ENCODE measurements at regions not wholly inside any gene's neighbourhood (a gene's known extent, or its start where the extent isn't known, plus 50 kb on each side); places are given as distances from the start of the nearest gene placed in this dataset.

DNA sequence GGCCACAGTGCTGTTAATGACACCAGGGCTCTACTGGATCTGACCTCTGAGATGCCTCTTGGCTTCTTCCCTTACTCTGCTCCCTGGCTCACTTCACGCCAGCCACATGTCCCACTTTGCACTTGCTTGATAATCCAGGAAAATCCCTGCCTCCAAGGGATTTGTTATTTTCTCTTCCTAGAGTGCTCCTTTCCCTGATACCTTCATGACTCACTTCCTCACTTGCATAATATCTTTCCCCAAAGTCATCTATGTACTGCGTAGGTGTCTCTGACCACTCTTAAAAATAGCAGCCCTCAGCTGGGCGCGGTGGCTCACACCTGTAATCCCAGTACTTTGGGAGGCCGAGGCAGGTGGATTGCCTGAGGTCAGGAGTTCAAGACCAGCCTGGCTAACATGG is 572.3 kb downstream of the PLCL1 start:
- H3K4me1 Mint-ChIP-seq = peaks cover 29% of the 10 kb centered on the region
- H3K9me3 Mint-ChIP-seq = no peaks in the 10 kb centered on the region
- H3K4me3 Mint-ChIP-seq = no peak overlapping the region
- no peak overlapping the region for H3K27ac Mint-ChIP-seq
- H3K36me3 Mint-ChIP-seq (ENCODE audit: low read depth) = no peaks in the 10 kb centered on the region
- no peaks in the 10 kb centered on the region for H3K27me3 Mint-ChIP-seq (ENCODE audit: low read depth)
- TF ChIP-seq, protein P1, sequence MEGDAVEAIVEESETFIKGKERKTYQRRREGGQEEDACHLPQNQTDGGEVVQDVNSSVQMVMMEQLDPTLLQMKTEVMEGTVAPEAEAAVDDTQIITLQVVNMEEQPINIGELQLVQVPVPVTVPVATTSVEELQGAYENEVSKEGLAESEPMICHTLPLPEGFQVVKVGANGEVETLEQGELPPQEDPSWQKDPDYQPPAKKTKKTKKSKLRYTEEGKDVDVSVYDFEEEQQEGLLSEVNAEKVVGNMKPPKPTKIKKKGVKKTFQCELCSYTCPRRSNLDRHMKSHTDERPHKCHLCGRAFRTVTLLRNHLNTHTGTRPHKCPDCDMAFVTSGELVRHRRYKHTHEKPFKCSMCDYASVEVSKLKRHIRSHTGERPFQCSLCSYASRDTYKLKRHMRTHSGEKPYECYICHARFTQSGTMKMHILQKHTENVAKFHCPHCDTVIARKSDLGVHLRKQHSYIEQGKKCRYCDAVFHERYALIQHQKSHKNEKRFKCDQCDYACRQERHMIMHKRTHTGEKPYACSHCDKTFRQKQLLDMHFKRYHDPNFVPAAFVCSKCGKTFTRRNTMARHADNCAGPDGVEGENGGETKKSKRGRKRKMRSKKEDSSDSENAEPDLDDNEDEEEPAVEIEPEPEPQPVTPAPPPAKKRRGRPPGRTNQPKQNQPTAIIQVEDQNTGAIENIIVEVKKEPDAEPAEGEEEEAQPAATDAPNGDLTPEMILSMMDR (IDR thresholded peaks at IDR 0.05; ENCODE audit: unreplicated experiment in 3 of 3) = no peak

DNA sequence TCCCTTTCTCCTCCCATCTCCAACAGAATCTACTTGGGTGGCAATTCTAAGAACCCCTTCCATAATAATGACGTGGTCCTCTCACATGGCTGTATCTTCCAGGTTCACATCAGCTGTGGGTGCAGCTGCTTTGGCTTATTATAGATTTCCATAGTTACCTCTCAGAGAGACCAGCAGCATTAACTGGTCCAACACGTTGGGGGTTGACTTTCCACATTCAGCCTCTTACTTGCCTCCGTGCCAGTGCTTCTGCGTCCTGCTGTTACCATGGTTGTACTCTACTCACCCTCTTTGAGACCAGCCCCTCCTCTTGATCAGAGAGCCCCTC is 570.7 kb downstream of the PLCL1 start:
- Mint-ChIP-seq H3K9me3 (no peaks in the 10 kb centered on the region), H3K27me3 (ENCODE audit: low read depth) (no peaks in the 10 kb centered on the region), H3K4me3 (no peak overlapping the region), H3K27ac (peak overlapping the region in 2 of 3 experiments; percentile 17 to 36), H3K36me3 (ENCODE audit: low read depth) (no peaks in the 10 kb centered on the region), H3K4me1 (peaks cover 29% of the 10 kb centered on the region)
- TF ChIP-seq, protein P1 (IDR thresholded peaks at IDR 0.05; ENCODE audit: unreplicated experiment in 3 of 3) = no peak

DNA sequence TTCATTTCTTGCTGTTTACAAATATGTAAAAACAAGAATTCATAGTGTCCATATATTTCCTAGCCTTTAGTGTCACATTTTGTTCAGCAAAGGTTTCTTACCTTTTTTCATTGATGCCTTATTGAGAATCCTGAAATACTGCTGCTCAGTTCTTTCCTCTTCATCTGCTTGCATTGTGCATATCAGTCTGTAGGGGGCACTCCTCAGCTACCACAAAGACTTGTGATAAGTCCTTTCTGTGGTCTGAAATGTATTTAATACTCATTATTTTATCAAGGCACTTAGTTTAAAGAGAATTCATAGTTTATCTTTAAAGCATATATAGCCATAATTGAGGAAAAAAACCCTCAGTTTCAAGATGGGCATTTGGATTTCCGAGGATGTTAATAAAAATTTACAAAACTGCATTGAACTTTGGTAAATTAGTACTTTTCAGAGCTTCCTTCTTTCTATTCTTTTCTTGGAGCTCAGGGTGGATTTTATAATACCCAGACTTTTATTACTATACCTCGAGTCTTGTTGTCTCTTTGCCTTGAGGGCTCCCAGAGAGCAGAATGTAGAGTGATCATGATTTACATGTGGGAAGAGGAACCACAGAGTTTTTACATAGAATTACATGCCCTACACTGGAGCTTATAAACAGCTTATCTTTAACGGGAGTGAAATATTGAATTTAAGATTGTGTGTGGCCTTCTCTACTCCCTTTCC is 570.1 kb downstream of the PLCL1 start:
- no peak overlapping the region for H3K4me3 Mint-ChIP-seq
- no peaks in the 10 kb centered on the region for H3K36me3 Mint-ChIP-seq (ENCODE audit: low read depth)
- TF ChIP-seq, protein P1 (IDR thresholded peaks at IDR 0.05; ENCODE audit: unreplicated experiment in 3 of 3) = peak; percentile 92 to 94 (median 92)
- peaks cover 29% of the 10 kb centered on the region for H3K4me1 Mint-ChIP-seq
- H3K27me3 Mint-ChIP-seq (ENCODE audit: low read depth) = no peaks in the 10 kb centered on the region
- no peaks in the 10 kb centered on the region for H3K9me3 Mint-ChIP-seq
- peak overlapping the region in 2 of 3 experiments; percentile 17 to 36 for H3K27ac Mint-ChIP-seq

DNA sequence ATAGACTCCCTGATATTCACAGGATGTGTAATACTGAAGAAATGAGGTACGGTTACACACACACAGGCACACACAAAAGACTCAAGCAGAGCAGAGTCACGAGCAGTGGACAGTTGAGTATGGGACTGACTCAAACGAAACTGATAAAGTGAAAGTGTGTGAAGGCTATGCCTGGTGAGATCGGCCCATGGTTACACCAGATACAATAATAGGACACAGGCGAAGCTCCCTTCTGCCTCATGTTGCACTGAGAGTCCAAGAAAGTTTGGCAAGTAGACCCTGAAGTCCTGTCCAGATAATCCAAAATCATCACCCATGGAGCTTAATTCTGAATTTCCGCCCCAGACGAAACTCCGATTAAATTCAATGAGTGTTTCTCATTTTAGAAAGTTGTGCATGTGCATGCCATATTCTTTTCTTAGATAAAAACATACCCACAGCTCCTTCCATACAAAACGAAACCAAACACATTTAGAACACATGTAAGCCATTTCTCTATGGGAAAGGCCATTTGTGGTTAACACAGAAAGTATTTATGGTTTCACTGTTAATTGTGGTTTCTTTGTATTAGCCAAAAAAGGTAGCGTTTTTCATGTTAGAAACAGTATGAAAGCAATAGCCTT is 567.6 kb downstream of the PLCL1 start:
- no peaks in the 10 kb centered on the region for H3K27me3 Mint-ChIP-seq (ENCODE audit: low read depth)
- no peak overlapping the region for H3K4me3 Mint-ChIP-seq
- peaks cover 25% of the 10 kb centered on the region for H3K4me1 Mint-ChIP-seq
- H3K9me3 Mint-ChIP-seq = no peaks in the 10 kb centered on the region
- TF ChIP-seq, protein P1 (IDR thresholded peaks at IDR 0.05; ENCODE audit: unreplicated experiment in 3 of 3) = no peak
- no peak overlapping the region for H3K27ac Mint-ChIP-seq
- no peaks in the 10 kb centered on the region for H3K36me3 Mint-ChIP-seq (ENCODE audit: low read depth)

DNA sequence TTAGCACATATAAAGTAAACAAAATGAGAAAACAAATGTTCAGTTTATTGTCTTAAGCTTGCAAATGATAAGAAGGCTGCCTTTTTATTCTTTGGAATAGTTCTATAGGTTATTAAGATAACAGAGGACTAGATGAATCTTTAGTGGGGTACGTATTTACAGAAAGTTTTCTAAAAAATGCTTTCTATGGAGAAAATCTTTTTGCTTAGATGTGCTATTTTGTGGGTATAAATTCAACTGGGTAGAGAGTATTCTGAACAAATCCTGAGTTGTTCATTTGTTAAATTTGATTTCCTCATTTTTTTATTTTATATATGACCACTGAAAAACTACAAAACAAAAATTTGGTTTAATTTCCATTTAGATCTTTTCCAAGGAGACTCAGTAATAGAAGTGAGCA is 566.9 kb downstream of the PLCL1 start:
- peaks cover 5% of the 10 kb centered on the region for H3K27me3 Mint-ChIP-seq (ENCODE audit: low read depth)

More for the DNA sequence above, 566.9 kb downstream of the PLCL1 start:
- peaks cover 21% of the 10 kb centered on the region for H3K4me1 Mint-ChIP-seq
- H3K4me3 Mint-ChIP-seq = no peak overlapping the region
- no peaks in the 10 kb centered on the region for H3K36me3 Mint-ChIP-seq (ENCODE audit: low read depth)
- H3K9me3 Mint-ChIP-seq = no peaks in the 10 kb centered on the region
- no peak overlapping the region for H3K27ac Mint-ChIP-seq
- TF ChIP-seq, protein P1 (IDR thresholded peaks at IDR 0.05; ENCODE audit: unreplicated experiment in 3 of 3) = no peak
